K562 (cell line): ENCODE measurements at regions not wholly inside any gene's neighbourhood (a gene's known extent, or its start where the extent isn't known, plus 50 kb on each side); places are given as distances from the start of the nearest gene placed in this dataset.

ENCODE experiments used
- ATAC-seq: fragments of 200-7000 bp; cut with Tn5 transposase; 3 replicates; pipeline ENCODE4 v1.9.1; 2020; ENCODE audit warnings: moderate library complexity
- BruUV-seq: library from RNA; stranded (reverse); fragments of 400-500 nt; replicated peaks from 2 replicates; lab custom pipeline; 2021; lab: Mats Ljungman, UMichigan
- CTCF ChIA-PET: fragments of 300-600 bp; formaldehyde crosslinking; extraction: SDS; loops from one replicate; lab custom pipeline; 2021; ENCODE audit warnings: low intra/inter-chr PET ratio; lab: Yijun Ruan, JAX
- POLR2A ChIA-PET: fragments of 300-600, 350-650 bp; sonication (Branson Sonifier 250); formaldehyde crosslinking; extraction: SDS; loops from one replicate; lab custom pipeline; 2021; ENCODE audit warnings: antibody characterized with exemption, inconsistent platforms; lab: Yijun Ruan, JAX
- DNase-seq, 4 experiments: peaks; one replicate each; pipeline versions ENCODE4 v3.0.0 to v3.0.0-alpha.2; 2011 to 2018; ENCODE audit warnings: low spot score in 3 of 4, mixed read lengths in 3 of 4; ENCODE audit errors: extremely low read depth in 1 of 4
- FAIRE-seq: peaks from 2 replicates; lab custom pipeline; 2011; peaks lifted over from hg19 to GRCh38; lab: Jason Lieb, UNC
- H2AFZ ChIP-seq: 2 replicates; pipeline ENCODE4 v1.6.0; 2011; ENCODE audit warnings: low read depth, low read length, control low read depth, inconsistent platforms
- H3K27ac ChIP-seq: fragments of 200-600 bp; 3 replicates; pipeline ENCODE4 v1.8.0; 2011; ENCODE audit warnings: low read depth, mild to moderate bottlenecking, control low read depth, inconsistent platforms, low read length, moderate library complexity, mixed read lengths; ENCODE audit errors: extremely low read depth
- H3K27me3 ChIP-seq, 2 experiments: fragments of 300-600 bp in 1 of 2; 2 replicates in 1 of 2; 3 replicates in 1 of 2; pipeline versions ENCODE4 v1.6.0 to v1.8.0; 2011; ENCODE audit warnings: inconsistent platforms in 2 of 2, low read length in 2 of 2, mild to moderate bottlenecking in 1 of 2, mixed read lengths in 1 of 2, moderate library complexity in 1 of 2; ENCODE audit not compliant: control insufficient read depth in 2 of 2, insufficient read depth in 2 of 2
- H3K36me3 ChIP-seq: fragments of 300-600 bp; 3 replicates; pipeline ENCODE4 v1.8.0; 2011; ENCODE audit warnings: mild to moderate bottlenecking, low read length, inconsistent platforms; ENCODE audit not compliant: control insufficient read depth, insufficient read depth
- H3K4me1 ChIP-seq, 2 experiments: fragments of 200-600 bp in 1 of 2; replicated peaks in 1 of 2; 2 replicates in 1 of 2; 3 replicates in 1 of 2; pipeline versions ENCODE4 v1.5.1 to v1.8.0; 2011; ENCODE audit warnings: inconsistent platforms in 2 of 2, low read length in 2 of 2, mild to moderate bottlenecking in 1 of 2, mixed read lengths in 1 of 2, moderate library complexity in 1 of 2; ENCODE audit not compliant: control insufficient read depth in 2 of 2, insufficient read depth in 2 of 2
- H3K4me2 ChIP-seq: 2 replicates; pipeline ENCODE4 v1.6.1; 2011; ENCODE audit warnings: low read length, control low read depth, inconsistent platforms, mixed read lengths; ENCODE audit not compliant: insufficient read depth
- H3K4me3 ChIP-seq: fragments of 200-600 bp; sonication (generic), shearing (Covaris generic); 2 replicates; pipeline ENCODE4 v1.5.1; 2016; ENCODE audit warnings: control low read depth, inconsistent platforms
- H3K79me2 ChIP-seq: fragments of 200-600 bp; 3 replicates; pipeline ENCODE4 v1.8.0; 2011; ENCODE audit warnings: low read length, inconsistent platforms; ENCODE audit not compliant: control insufficient read depth, insufficient read depth
- H3K9ac ChIP-seq, 2 experiments: 2 replicates each; pipeline versions ENCODE4 v1.6.0 to v1.6.1; 2011; ENCODE audit warnings: low read depth in 2 of 2, low read length in 2 of 2, control low read depth in 1 of 2, inconsistent platforms in 1 of 2, mild to moderate bottlenecking in 1 of 2, mixed read lengths in 1 of 2; ENCODE audit not compliant: insufficient read depth in 1 of 2
- H3K9me1 ChIP-seq: one replicate; pipeline ENCODE4 v1.6.0; 2011; ENCODE audit warnings: inconsistent platforms, mild to moderate bottlenecking, low read length, moderate library complexity; ENCODE audit not compliant: control insufficient read depth, insufficient read depth
- H3K9me3 ChIP-seq: replicated peaks from 2 replicates; pipeline ENCODE4 v1.5.1; 2011; ENCODE audit warnings: low read depth, low read length, inconsistent platforms; ENCODE audit not compliant: control insufficient read depth, insufficient read depth
- H4K20me1 ChIP-seq: replicated peaks from 2 replicates; pipeline ENCODE4 v1.6.1; 2011; ENCODE audit warnings: low read length, inconsistent platforms, mixed read lengths; ENCODE audit not compliant: control insufficient read depth, insufficient read depth
- BMI1 ChIP-seq: fragments of 150-350 bp; IDR thresholded peaks from 2 replicates; pipeline ENCODE4 v1.6.1; 2014; ENCODE audit warnings: low read length
- CBFA2T3 ChIP-seq: fragments of 450-650 bp; IDR thresholded peaks from 2 replicates; pipeline ENCODE4 v1.6.1; 2017
- E2F6 ChIP-seq, 2 experiments: IDR thresholded peaks; 2 replicates each; pipeline ENCODE4 v1.6.1; 2011; ENCODE audit warnings: borderline replicate concordance in 1 of 2, control low read depth in 1 of 2, low read depth in 1 of 2, low read length in 1 of 2, mild to moderate bottlenecking in 1 of 2, mixed read lengths in 1 of 2, moderate library complexity in 1 of 2; ENCODE audit not compliant: insufficient read depth in 1 of 2, insufficient read length in 1 of 2, poor library complexity in 1 of 2, severe bottlenecking in 1 of 2; ENCODE audit errors: extremely low read depth in 1 of 2
- MCM7 ChIP-seq, 2 experiments: fragments of 450-650 bp; IDR thresholded peaks; 2 replicates each; pipeline ENCODE4 v1.6.1; 2016 to 2018
- NCOA4 ChIP-seq: fragments of 450-650 bp; IDR thresholded peaks from 2 replicates; pipeline ENCODE4 v1.6.1; 2018; ENCODE audit warnings: mild to moderate bottlenecking; ENCODE audit not compliant: partially characterized antibody
- NFIC ChIP-seq: fragments of 450-650 bp; IDR thresholded peaks from 2 replicates; pipeline ENCODE4 v1.6.1; 2017; ENCODE audit warnings: mild to moderate bottlenecking, inconsistent platforms
- PREB ChIP-seq: sonication (generic); formaldehyde crosslinking; IDR thresholded peaks from 2 replicates; pipeline ENCODE4 v1.8.1; 2023; ENCODE audit warnings: mild to moderate bottlenecking, missing genetic modification reagents
- ZFP1 ChIP-seq: fragments of 450-650 bp; formaldehyde crosslinking; IDR thresholded peaks from 2 replicates; pipeline ENCODE4 v1.4.0; 2020; ENCODE audit warnings: mild to moderate bottlenecking, mixed read lengths
- ZNF551 ChIP-seq: fragments of 250-450 bp; sonication (Bioruptor Pico); IDR thresholded peaks from 2 replicates; pipeline ENCODE4 v1.5.0; 2021; ENCODE audit warnings: mild to moderate bottlenecking, moderate library complexity
- ZNF76 ChIP-seq: fragments of 250-450 bp; sonication (Bioruptor Pico); IDR thresholded peaks from 2 replicates; pipeline ENCODE4 v1.4.0; 2020; ENCODE audit warnings: mild to moderate bottlenecking, moderate library complexity, borderline replicate concordance
- WGBS: fragments of 100-300 bp; shearing (Covaris generic); methylation state at CpG from one replicate; pipeline ENCODE4 v1.1.6; 2016; ENCODE audit warnings: low coverage, mixed read lengths; ENCODE audit not compliant: insufficient coverage; ENCODE audit errors: missing lambda C conversion rate; 5-methylcytosine and 5-hydroxymethylcytosine counted together
- in situ Hi-C: fragments of 300-500 bp; cut with MboI; formaldehyde crosslinking; loops from 4 replicates; pipeline ENCODE4 v1.15.0; 2018; ENCODE audit warnings: inconsistent platforms, mixed read lengths
- intact Hi-C: fragments of 100-400 bp; cut with micrococcal nuclease; formaldehyde crosslinking; loops from 2 replicates; pipeline ENCODE4 v1.14.2; 2022
- TF ChIP-seq, protein P1 (sequence below): fragments of 250-450 bp; sonication (Bioruptor Pico); IDR thresholded peaks from 2 replicates; pipeline ENCODE4 v1.5.0; 2021
- TF ChIP-seq, protein P2 (sequence below): sonication (generic); formaldehyde crosslinking; IDR thresholded peaks from 2 replicates; pipeline ENCODE4 v1.8.1; 2023; ENCODE audit warnings: mild to moderate bottlenecking, missing genetic modification reagents, moderate library complexity

DNA sequence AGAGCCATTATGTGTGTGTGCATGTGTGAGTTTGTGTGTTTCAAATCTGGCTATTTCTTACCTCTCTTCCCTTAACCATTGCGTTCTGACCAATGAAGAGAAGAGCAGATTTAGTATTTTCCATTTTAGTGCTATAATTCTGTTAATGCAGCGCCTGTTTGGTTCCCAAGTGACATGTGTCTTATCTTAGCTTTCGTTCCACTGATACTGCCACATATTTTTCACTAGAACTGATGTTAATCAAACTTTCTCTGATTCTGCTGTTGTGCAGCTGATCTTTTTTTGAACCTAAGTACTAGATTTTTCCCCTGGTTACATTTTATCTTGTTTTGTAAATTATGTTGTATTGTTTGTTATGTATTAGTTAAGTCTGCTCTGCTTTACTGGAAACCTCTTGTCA is 152.9 kb upstream of the MID1 start:
- no peak for ATAC-seq
- no peaks in the 10 kb centered on the region for H3K36me3 ChIP-seq
- H3K79me2 ChIP-seq, result no peaks in the 10 kb centered on the region
- WGBS, result 0% methylated on average over 3 of the region's 3 CpGs
- in situ Hi-C loops (no loop called here), intact Hi-C loops (no loop called here)
- H3K4me2 ChIP-seq, result no peak overlapping the region
- POLR2A ChIA-PET, result no interaction called here
- no peak for DNase-seq
- H2AFZ ChIP-seq, result no peak overlapping the region
- H3K9me1 ChIP-seq, result no peaks in the 10 kb centered on the region
- H3K9me3 ChIP-seq, result no peaks in the 10 kb centered on the region
- FAIRE-seq, result no peak
- no peaks in the 10 kb centered on the region for H3K27me3 ChIP-seq
- CTCF ChIA-PET, result no interaction called here
- no peaks in the 10 kb centered on the region for H4K20me1 ChIP-seq
- no peak overlapping the region for H3K4me3 ChIP-seq
- no peaks in the 10 kb centered on the region for H3K4me1 ChIP-seq
- no TSS peak for BruUV-seq
- H3K27ac ChIP-seq, result no peak overlapping the region
- TF ChIP-seq ZNF551 (CRISPR knock-in tag) (no peak), NCOA4 (no peak), ZFP1 (CRISPR knock-in tag) (no peak), PREB (CRISPR knock-in tag) (no peak), NFIC (no peak), BMI1 (no peak), CBFA2T3 (no peak), ZNF76 (no peak), MCM7 (IDR thresholded peaks at IDR 0.05) (no peak), E2F6 (IDR thresholded peaks at IDR 0.05; ENCODE audit: borderline replicate concordance in 1 of 2, extremely low read depth in 1 of 2, insufficient read depth in 1 of 2, insufficient read length in 1 of 2, low read depth in 1 of 2, low read length in 1 of 2, poor library complexity in 1 of 2, severe bottlenecking in 1 of 2) (no peak)
- TF ChIP-seq, protein P1, sequence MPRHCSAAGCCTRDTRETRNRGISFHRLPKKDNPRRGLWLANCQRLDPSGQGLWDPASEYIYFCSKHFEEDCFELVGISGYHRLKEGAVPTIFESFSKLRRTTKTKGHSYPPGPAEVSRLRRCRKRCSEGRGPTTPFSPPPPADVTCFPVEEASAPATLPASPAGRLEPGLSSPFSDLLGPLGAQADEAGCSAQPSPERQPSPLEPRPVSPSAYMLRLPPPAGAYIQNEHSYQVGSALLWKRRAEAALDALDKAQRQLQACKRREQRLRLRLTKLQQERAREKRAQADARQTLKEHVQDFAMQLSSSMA, result no peak
- TF ChIP-seq, protein P2, sequence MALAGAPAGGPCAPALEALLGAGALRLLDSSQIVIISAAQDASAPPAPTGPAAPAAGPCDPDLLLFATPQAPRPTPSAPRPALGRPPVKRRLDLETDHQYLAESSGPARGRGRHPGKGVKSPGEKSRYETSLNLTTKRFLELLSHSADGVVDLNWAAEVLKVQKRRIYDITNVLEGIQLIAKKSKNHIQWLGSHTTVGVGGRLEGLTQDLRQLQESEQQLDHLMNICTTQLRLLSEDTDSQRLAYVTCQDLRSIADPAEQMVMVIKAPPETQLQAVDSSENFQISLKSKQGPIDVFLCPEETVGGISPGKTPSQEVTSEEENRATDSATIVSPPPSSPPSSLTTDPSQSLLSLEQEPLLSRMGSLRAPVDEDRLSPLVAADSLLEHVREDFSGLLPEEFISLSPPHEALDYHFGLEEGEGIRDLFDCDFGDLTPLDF, result no peak
- H3K9ac ChIP-seq, result no peak overlapping the region
